T-helper 22 cell (primary cell): ENCODE measurements at regions not wholly inside any gene's neighbourhood (a gene's known extent, or its start where the extent isn't known, plus 50 kb on each side); places are given as distances from the start of the nearest gene placed in this dataset.

ENCODE experiments used
- DNase-seq: peaks from one replicate; pipeline ENCODE4 v3.0.0-alpha.2; 2020; ENCODE audit warnings: low read depth

- no peak for DNase-seq
Measured at GRCh38 chr4:151887031-151887815, 126.4 kb upstream of the GATB start.

DNA sequence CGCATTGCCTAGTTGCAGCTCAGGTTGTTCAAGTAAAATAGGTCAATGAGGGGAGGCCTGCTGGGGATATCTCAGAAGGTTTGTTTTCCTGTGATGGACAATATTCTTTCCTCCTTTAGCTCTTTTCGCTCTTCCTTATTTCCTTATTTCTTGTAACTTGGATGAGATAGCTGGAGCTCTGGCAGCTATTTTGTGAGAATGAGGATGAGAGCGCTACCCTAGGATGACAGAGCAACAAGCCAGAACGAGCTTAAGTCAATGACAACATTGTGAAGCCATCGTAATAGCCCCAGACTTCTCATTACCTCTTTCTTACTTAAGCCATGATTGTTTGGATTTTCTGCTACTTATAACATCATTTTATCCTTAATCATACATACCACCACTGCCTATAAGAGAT is 124.3 kb upstream of the GATB start:
- no peak for DNase-seq

GRCh38 chr4:151883747-151884146 is 122.9 kb upstream of the GATB start:
- no peak for DNase-seq

GRCh38 chr4:151882072-151882803 is 121.4 kb upstream of the GATB start:
- DNase-seq = no peak

DNA sequence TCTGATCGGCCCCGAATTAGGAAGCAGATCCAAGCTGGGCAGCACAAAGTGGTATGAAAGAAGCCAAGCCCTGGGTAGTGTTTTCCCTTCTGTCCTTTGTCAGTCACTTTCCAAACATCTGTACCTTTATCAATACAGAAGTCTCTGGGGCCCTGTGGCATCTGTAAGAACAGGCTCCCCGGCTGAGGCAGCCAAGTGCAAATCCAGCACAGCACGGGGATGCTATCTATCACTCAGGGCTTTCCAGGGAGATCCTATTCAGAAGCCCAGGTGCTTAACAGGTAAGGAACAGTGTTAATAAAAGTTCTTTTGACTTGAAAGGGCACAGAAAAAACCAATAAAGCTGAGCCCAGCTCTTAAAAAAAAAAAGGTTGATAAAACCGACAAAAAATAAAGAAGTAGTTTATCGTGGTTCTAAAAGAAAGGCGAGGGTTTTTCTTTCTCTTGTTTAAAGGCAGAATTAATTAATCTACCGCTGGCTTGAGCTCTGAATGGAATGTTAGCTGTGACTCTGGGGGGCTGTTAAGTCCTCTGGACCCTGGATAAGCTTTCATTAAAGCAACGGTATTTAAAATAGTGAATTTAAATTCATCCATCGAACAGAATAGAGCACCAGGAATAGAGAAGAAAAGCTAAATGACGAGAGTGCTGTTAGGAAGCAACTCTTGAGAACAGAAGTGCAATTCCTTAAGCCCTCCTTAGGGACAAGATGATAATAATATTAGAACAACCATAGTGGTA is 119.1 kb upstream of the GATB start:
- DNase-seq = no peak

GRCh38 chr4:151876381-151876988 is 115.7 kb upstream of the GATB start:
- DNase-seq = no peak

- DNase-seq = no peak
Measured at GRCh38 chr4:151874328-151874727, 113.5 kb upstream of the GATB start.

DNA sequence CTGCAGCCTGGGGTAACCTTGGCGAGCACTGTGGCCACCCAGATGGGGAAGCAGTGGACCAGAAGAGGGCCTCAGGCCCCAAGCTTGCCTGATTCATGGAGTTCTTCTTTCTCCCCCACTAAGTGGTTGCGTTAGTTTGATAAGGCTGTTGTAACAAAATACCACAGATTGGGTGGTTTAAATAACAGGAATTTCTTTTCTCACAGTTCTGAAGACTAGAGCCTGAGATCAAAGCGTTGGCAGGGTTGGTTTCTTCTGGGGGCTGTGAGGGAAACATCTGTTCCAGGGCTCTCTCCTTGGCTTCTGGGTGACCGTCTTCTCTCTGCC is 105.7 kb upstream of the GATB start:
- no peak for DNase-seq

DNA sequence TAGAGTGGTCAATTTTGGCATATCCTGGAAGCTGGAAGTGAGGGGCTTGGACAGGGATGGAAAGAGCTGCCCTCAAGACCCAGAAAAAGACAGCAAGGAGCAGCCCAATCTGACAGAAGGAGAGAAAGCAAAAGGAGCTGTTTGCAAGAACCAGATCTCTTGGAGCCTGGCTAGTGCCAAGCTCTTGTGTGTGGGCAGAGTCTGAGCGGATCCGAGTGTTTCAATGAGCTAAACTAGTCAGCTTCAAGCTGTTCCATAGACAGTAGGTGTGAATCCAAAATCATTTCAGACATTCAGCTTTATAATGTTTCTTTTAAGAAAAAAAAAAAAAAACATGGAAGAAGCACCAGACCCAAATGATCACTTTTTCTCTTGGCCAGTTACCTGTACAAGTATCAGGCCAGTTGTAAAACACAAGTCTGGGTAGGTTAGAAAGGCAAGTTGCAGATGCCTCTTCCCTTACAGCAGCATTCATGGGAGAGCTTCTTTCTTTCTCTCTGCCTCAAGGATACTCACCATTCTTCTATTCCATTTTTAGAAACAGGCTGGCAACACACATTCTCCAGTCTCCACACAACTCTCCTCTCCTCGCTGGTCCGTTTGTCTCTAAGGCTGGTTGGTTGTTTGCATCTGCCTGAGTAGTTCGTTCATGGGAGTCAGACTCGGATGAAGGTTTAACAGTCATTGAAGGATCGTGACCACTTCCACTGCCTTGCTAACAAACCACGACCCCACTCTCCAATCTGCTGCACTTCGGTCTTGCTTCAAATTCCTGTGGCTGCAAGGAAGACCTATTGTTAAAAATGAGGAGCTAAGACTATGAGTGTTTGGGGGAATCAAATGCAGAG is 105.2 kb upstream of the GATB start:
- DNase-seq = no peak

- DNase-seq = no peak
Measured at GRCh38 chr4:151865312-151865711, 104.5 kb upstream of the GATB start.

GRCh38 chr4:151864068-151864467 is 103.3 kb upstream of the GATB start:
- DNase-seq = no peak

DNA sequence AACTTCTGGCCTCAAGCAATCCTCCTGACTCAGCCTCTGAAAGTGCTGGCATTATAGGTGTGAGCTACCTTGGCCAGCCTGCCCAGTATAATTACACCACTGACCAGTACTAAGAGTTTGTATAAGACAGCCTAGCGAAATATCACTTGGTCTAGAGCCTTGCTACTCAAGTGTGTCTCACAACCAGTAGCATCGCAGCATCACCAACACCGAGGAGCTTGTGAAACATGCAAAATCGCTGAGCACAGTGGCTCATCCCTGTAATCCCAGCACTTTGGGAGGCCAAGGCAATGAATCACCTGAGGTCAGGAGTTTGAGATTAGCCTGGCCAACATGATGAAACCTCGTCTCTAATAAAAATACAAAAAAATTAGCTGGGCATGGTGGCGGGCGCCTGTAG is 102.0 kb upstream of the GATB start:
- DNase-seq = no peak

DNA sequence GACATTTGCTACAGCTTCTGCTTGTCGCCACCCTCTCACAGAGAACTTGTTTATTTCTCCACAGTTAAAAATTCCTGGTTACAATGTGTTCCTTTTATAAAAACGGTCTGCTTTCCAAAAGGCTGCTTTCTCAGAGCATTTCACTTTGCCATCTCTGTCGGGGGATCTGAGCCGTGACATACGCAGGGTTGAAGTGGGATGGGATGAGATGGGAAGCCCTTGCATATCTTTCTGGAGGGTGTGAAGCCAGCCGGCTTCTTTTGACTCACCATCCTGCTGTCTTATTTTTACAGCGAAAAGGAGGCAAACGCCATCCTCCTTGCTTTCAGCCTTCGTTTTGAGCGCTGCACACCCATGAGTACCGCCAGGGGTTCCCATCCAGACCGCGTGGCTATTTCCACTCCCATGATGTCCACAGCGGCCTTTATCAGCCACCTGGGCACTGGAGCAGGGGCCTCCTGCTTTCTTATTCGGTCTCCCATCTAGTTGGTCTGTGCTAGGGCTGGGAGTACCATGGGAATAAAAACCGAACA is 99.8 kb upstream of the GATB start:
- no peak for DNase-seq

DNA sequence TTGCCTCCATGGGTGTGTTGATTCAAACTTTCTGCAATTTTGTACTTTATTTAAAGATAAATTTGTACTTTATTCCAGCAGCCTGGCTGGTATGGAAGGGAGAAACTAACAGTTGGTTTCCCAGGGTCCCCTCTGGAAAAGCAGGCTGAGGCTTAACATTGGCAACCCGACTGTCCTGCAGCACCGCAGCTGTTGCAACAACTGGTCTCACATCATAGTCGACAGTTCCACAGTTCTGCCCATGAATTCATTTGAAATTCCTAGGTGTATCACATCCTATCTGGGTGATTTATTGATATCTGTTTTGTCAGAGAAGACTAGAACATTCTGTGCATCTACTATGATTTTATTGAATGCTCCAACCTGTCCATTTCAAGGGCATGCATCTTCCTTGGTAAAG is 98.8 kb upstream of the GATB start:
- DNase-seq = no peak

GRCh38 chr4:151858356-151858755 is 97.5 kb upstream of the GATB start:
- DNase-seq = no peak

- no peak for DNase-seq
Measured at GRCh38 chr4:151857368-151857767, 96.6 kb upstream of the GATB start.

- DNase-seq = no peak
Measured at GRCh38 chr4:151855747-151856146, 94.9 kb upstream of the GATB start.

GRCh38 chr4:151854731-151855130 is 93.9 kb upstream of the GATB start:
- DNase-seq = no peak

- DNase-seq = no peak
Measured at GRCh38 chr4:151853034-151853433, 92.2 kb upstream of the GATB start.

DNA sequence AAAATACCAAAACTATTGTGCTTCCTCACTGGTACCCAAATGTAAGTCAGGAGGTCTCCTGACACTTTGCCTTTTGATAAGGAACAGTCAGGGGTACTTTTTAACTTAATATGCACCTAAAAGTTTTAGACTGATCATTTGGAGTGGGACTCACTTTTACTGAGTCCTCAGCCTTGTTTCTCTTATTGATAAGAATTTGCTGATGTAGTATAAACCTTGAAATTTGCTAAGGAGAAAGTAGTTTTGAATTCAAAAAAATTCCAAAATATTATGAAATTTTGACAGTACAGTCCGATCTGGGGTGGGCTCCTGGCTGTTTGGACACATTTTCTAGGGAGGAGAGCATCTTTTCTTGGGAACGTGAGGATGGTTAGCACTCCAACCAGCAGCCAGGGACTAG is 91.4 kb upstream of the GATB start:
- no peak for DNase-seq

GRCh38 chr4:151851354-151851753 is 90.5 kb upstream of the GATB start:
- DNase-seq = no peak
